HG03103 (cell line): ENCODE measurements at regions not wholly inside any gene's neighbourhood (a gene's known extent, or its start where the extent isn't known, plus 50 kb on each side); places are given as distances from the start of the nearest gene placed in this dataset.

Source experiments
- ATAC-seq: cut with Tn5 transposase; IDR thresholded peaks from one replicate; pipeline ENCODE4 v1.9.1; 2021; ENCODE audit warnings: low read depth; ENCODE audit not compliant: unreplicated experiment

DNA sequence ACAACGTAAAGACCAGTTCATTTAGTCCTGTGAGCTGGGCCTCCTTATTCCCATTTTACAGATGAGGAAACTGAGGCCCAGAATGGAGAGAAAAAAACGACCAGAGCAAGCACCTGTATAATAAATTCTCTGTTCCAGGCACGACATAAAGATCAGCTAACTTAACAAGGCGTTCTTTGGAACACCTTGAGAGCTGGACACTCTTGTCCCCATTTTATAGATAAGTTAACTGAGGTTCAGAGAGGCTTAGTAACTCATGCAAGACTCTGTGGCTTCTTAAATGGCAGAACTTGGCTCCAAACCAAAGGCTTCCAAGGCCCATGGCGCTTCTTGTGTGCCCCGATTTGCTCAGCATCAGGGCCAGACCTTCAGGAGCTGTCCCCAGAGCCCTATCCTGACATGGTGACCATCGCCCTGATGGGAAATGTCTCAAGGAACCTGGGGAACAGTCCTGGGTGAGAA is 142.1 kb downstream of the VEGFA start:
- ATAC-seq, result no peak

DNA sequence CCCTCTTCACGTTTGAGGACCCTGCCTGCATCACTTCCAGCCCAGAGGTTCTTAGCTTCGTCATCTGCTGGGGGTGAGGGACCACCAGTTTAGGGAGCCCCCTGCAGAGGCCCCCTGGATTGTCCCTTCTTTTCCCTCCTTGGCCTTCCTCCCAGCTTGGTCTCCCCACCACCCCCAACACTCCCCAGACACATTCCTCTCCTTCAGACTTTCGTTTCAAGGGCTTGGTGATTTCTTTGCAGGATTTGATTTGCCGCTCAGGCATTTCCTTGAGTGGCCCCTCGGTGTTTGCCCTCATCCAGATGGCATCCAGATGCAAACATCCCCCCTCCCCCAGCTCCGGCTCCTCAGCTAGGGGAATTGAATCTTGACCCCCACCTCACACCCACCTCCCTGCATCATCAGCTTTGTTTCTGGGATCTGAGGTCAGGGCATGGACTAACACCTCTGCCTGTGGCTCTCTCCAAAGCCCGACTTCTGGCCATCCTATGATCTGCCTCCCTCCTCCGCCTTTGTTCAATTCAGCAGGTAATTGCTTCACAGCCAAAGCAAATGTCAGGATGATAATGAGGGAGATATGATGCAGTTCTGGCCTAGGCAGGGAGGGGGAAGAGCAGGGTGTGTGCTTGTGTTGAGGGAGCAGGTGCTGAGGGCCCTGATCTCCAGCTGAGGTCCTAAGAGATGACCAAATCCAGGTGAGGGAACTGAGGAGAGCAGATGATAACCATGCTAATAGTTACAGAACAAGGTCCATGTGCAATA is 141.5 kb downstream of the VEGFA start:
- no peak for ATAC-seq

DNA sequence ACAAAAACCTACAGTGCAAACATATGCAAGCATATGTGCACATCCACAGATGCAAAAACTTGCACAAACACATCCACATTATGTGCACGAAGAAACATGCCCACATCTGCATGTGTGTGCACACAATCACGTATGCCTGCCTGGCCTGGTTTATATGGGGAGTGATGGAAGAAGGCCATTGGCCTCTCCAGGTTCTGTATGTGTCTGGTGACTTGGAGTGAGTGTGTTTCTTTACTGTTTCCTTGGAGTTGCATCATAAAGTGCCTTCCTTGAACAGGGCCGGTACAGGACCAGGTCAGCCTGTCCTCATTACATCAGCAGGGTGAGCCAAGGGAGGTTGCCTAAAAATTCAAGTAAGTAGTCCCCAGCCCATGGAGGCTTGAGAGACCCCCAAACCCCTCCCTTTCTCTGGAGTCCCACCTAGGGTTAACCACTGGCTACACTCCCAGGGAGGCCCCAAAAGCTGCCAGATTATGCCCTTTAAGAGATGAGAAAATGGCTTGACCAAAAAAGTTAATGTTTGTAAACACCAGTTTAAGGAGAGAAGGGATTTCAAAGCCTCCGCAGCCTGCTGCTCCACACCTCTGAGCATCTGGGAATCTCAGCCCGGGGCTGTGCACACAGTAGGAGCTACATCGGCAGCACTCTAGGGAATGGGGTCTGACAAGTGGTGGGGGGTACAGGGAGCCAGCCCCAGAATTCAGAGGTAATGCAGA is 140.8 kb downstream of the VEGFA start:
- no peak for ATAC-seq

DNA sequence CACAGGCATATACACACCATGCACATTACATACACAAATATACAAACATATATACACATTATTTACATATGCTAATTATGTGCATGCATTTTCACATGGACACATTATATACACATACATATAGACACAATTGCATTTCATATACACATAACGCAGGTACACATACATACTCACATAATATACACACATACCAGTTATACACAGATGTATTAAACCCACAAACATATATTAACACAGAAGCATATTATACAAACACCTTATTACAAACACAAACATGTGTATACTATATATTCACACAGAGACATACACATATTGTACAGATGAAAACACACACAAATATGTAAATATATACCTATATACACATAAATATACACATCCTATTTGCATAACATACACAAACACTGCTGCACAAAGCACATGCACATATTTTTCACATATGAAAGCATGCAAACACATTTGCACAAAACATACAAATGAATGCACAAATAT is 140.2 kb downstream of the VEGFA start:
- ATAC-seq, result no peak

DNA sequence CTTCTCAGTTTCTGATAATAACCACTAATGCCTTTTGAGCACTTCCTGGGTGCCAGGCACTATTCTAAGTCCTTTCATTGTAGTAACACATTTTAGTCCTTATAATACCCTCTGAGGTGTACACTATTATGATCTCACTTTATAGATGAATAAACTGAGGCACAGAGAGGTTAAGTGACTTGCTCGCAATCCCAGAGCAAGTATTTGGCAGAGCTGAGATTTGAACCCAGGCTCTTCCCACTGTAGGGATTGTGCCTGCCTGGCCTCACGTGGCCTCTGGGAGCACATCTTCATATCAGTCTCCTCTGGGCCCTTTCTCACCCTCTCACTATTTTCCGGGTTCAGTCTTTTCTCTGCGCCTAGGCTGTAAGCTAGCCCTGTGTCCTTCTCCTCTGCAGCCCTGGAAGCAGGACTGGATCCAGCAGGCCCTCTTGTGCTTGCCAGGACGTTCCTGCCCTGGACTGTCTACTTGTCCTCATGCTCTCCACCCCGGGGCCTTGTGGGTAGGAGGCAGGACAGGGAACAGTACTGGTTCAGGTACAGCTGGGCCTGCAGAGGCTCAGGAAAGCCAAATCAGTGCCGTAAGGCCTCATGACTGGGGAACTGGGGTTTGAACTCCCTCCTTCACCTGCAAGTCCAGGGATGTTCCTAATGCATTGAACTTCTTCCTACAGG is 139.6 kb downstream of the VEGFA start:
- ATAC-seq, result no peak

DNA sequence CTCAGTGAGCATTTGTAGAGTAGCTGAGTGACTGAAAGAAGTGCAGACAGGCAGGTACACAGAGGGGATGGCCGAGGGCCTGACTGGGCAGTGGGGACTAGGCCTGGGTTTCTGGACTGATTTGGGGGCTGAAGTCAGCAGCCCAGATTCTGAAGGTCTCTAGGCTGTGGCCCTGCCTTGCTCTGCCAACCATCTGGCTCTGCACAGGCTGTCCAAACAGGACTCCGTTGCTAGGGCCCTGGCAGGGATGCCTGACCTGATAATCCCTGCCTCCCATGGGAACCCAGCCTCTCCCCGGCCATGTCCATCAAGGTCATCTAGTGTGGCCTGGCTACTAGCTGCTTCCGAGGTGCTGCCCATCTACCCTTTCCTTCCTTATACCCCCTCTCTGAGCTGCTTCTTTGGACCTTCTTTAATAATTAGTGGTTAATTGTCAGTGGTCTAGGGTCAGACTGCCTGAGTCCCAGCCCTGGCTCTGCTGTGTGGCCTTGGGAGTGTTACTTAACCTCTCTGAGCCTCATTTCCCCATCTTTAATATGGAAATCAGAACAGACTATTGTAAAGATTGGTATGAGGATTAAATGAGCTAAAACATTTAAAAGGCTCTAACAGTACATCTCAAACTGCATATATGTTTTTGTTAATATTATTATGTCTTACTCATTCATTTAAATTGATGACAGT is 137.9 kb downstream of the VEGFA start:
- no peak for ATAC-seq

DNA sequence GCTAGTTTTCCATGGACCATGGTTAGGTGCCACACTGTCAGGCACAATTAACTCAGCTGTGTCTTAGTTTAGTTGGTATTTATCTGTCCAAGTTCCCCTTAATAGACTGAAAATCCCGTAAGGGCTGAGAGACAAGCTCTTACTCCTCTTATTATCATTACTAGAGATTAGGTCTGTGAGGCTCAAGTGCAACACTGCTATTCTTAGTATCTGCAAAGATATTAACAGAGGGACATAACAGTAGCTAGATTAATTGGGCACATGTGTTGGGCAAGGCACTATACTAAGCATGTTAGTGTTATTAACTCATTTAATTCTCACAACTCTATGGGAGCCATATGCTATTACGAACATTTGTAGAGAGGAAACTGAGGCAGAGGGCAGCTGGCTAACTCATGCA is 137.3 kb downstream of the VEGFA start:
- no peak for ATAC-seq

DNA sequence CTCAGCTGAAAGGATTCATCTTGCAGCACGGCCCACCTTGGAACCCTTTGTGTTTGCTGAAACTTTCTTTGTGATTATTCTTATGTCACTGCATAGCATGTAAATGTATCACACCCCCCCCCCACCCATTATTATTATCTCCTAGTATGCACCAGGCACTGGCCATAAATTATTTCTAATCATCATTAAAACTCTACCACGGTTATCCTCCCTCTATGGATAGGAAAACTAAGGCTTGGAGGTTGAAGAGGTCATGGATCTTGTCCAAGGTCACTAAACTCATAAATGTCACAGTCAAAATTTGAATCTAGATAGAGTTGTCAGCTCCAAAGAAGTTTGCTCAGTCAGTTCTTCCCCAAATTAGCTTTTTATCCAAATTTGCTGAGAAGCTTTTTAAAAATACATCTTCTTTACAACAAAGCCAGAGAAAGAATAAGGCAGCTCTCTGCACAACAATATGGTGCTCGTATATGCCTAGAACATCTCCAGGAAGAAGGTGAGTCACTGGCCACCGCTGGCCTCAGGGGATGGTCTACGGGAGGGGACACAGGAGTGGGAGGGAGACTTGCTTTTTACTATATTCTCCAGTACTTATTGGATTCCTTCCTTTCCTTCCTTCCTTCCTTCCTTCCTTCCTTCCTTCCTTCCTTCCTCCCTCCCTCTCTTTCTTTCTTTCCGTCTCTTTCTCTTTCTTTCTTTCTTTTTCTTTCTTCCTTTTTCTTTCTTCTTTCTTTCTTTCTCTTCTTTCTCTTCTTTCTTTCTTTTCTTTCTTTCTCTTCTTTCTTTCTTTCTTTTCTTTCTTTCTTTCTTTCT is 134.5 kb downstream of the VEGFA start:
- no peak for ATAC-seq

DNA sequence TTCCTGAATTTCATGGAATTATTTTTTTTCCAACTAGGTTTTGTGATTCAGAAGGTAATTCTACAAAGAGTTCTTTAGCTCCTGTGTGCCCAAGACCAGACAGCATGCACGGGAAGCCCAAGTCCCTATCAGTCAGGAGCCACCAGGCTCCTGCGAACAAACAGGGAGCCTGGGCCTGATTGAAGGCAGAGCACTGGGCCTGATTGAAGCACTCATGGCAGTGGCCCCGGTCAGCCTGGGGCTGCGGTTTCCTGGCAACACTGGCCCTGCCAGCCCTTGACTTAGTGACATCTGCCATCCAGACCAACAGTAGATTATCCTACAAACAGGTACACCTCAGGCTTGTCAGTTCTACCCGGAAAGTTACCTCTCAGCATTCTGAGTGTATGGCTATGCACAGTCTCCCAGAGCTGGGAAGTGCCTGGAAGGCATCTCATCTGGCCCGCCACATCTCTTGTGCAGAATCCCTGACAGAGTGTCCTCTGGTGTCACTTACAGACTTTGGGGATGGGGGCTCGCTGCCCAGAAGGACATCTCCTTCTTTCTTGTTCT is 133.8 kb downstream of the VEGFA start:
- ATAC-seq, result no peak

DNA sequence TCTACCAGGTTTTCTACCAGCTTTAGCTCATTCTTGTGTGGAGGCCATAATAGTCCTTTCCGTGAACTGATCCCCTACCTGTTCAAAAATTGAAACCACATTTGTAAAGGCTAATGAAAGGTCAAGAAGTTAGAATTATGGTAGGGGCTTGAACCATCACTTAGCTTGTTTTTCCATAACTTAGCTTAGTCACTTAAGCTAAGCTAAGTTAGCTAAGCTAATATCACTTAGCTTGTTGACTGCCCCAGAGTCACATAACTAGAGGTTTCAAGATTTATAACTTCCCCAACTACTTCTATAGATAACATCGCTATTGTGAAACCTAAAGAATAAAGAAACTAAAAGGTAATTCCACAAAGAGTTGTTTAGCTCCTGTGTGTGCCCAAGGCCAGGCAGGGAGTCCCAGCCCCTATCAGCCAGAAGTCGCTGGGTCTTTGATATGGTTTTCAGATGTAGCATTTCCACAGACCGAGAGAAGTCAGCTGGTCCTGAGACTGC is 131.8 kb downstream of the VEGFA start:
- no peak for ATAC-seq

DNA sequence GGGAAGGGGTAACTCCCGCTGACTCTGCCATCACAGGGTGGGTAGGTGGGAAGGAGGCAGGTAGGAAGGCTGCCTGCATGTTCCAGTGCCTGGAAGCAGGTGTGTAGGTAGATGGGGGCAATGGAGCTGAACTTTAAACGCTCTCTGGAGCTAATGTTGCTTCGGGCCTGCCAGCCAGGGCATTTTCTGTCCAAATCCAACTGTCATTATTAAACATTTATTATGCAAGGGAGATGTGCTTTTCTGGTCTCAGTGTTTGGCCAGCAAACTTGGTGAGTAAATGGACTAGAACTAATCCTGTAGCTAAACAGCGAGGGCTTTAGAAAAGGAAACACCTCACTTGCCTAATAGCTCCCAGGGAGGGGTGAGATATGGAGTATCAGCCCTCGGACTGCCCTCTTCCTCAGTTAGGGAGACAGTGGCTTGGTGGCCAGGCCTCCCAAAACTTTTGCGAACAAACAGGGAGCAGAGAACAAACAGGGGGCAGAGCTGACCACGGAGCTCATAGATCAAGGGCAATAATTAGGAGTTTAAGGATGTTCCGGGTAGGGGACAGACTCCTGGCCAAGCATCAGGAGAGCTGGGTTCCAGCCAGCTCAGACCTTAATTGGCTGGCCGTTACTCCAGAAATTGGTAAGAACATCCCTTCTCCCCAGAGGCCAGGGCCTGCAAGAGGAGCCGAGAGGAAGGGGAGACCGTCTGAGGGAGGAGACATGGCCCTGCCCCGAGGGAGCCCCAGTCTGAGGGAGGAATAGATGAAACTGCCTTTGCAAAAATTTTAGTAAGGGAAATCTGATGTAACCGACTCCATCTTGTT is 131.1 kb downstream of the VEGFA start:
- ATAC-seq, result no peak

DNA sequence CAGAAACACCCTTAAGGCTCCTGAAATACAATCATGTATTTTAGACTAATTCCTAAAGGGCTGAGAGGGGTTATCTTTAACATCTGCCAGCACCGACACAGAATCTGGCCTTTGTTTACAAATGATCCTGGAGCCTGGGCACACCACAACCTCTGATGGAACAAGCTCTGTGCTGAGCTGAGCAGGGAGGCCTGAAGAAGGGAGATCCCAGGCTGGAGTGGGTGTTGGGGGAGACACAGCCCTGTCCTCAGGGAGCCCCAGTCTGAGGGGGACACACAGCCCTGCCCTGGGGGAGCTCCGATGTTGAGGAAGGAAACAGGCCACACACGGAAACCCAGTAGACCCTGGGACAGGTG is 130.5 kb downstream of the VEGFA start:
- no peak for ATAC-seq

DNA sequence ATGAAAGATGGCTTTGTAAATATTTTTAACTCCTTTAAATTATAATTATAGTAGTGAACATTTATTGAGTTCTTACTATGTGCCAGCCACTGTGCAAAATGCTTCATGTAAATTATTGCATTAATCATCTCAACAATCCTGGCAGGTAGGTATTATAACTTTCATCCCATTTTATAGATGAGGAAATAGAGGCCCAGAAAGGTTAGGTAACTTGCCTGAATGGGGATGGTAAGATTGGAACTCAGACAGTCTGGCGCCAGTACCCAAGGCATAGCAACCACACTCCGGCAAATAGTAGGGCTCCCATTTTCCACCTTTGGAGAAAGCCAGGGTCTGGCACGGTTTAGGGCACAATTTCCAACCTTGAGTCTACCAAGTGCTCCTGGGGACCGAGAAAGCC is 129.8 kb downstream of the VEGFA start:
- ATAC-seq, result no peak

DNA sequence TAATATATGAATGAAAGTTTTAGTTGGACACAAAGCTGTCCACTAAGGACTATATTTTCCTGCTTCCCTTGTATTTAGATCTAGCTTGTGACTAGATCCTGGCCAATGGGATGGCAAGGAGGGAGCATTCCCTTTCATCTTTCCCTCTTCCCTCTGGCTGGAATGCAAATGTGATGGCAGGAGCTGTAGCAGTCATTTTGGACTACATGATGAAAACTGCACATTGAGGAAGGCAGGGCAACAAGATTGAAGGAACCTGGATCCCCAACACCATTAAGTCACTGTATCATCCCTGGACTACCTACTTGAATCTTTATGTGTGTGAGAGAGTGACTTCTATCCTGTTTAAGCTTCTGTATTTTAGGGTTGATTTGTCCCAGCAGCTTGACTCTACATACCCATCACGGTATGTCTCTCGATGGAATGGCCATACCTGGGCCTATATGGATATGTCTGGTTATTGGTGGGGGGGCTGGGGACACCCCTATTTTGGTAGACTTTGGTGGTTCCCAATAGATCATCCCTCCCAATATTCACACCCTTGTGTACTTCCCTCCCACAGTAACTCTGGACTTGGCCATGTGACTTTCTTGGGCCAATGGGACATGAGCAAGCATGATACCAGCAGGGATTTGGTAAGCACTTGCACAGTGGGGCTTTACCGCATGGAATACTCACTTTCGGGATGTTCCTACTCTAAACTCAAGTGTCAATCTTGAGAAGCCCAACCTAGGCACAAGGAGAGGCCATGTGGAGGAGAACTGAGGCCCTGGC is 128.5 kb downstream of the VEGFA start:
- ATAC-seq, result no peak

DNA sequence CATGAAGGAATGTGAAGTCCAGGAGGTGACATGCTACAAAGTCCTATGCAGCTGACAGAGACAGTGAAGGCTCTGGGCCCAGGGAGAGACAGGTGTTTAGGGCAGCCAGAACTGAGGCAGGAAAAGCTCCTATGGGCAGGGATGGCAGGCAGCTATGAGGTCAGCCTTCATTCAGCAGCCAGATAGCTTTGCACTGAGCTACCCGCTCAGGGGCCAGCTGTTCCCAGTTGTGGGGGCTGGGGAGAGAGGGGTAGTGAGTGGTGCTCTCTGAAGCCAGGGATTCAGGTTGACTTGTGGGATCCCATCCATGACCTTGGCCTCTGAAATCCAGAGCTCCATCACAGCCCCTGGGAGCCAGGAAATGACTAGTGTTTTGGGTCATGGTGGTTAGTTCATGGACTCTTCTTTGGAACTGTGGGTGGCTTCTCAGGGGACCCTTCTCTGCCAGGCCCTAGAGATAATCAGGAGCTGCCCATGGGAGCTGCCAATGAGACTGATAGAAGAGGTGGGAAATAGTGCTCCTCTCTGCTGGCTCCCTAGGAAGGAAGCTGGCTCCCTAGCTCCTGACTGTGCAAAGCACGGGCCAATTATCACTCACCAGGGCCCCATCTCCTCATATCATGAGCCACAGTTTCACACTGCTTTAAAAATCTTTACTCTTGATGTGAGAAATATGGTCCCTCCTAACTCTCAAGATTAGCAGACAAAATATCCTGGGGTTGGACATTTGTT is 127.7 kb downstream of the VEGFA start:
- no peak for ATAC-seq

DNA sequence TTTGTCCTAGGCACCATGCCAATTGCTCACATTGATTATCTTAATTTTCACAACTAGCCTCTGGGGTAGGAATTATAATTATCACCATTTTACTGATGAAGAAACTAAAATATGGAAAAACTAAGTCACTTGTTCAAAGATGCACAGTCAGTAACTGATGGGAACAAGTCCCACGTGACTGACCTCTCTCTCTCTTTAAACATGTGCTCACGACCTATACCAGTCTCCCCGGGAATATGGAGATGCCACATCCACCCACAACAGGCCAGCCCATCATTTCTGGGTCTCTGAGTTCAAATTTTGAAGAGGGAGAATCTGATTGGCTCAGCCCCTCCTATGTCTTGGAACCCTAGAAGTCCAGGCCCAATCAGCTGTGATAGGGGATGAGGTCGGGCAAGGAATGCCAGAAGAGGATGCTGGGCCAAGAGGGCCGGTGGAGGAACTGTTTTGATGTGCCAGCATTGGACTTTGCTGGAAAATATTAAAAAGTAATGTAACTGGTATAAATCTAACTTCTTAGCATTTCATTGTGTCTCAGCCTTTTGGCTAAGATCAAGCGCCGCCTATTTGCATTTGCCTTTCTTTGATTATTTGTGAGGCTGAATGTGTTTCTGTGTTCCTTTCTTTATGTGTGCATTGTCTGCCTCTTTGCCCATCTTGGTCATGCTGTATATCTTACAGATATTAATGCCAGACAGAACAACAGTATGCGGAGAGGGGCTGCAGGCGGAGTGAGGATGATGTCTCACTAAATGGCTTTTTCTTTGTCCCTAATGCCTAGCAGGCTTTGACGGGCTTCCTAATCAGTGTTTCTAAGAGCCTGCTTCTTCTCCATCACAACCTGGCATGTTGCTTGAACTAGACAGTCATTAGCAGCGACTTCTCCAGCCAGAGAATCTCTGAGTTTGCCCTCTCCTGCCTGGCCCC is 126.6 kb downstream of the VEGFA start:
- ATAC-seq, result no peak
